IMR-90 (cell line): ENCODE measurements at regions not wholly inside any gene's neighbourhood (a gene's known extent, or its start where the extent isn't known, plus 50 kb on each side); places are given as distances from the start of the nearest gene placed in this dataset.

Experiments
- ATAC-seq: fragments of 200-7000 bp; cut with Tn5 transposase; 2 replicates; pipeline ENCODE4 v1.9.1; 2020; ENCODE audit warnings: low read depth, mild to moderate bottlenecking, moderate library complexity
- BruUV-seq: library from RNA; stranded (reverse); fragments of 400-500 nt; replicated peaks from 2 replicates; lab custom pipeline; 2021; lab: Mats Ljungman, UMichigan
- CTCF ChIA-PET: fragments of 300-600 bp; formaldehyde crosslinking; extraction: SDS; loops from one replicate; lab custom pipeline; 2021; ENCODE audit warnings: antibody characterized with exemption; lab: Yijun Ruan, JAX
- POLR2A ChIA-PET: fragments of 300-600 bp; sonication (Branson Sonifier 250); formaldehyde crosslinking; loops from one replicate; lab custom pipeline; 2022; ENCODE audit warnings: antibody characterized with exemption; ENCODE audit not compliant: unreplicated experiment; lab: Charles Lee
- DNase-seq: peaks from one replicate; pipeline ENCODE4 v3.0.0; 2013
- H2AFZ ChIP-seq: replicated peaks from 2 replicates; pipeline ENCODE3; 2013; ENCODE audit warnings: low read length, mild to moderate bottlenecking; ENCODE audit not compliant: poor library complexity
- H2AK5ac ChIP-seq: 2 replicates; pipeline ENCODE4 v1.6.1; 2013; ENCODE audit warnings: low read depth, low read length, inconsistent platforms
- H2AK9ac ChIP-seq: replicated peaks from 2 replicates; pipeline ENCODE3; 2013; ENCODE audit warnings: mild to moderate bottlenecking, low read depth, low read length, moderate library complexity; ENCODE audit not compliant: poor library complexity
- H2BK120ac ChIP-seq: 2 replicates; pipeline ENCODE4 v1.6.1; 2013; ENCODE audit warnings: low read depth, low read length, inconsistent platforms
- H2BK15ac ChIP-seq: 3 replicates; pipeline ENCODE4 v1.6.1; 2013; ENCODE audit warnings: low read depth, low read length, inconsistent platforms
- H2BK20ac ChIP-seq: 2 replicates; pipeline ENCODE4 v1.6.1; 2013; ENCODE audit warnings: low read depth, mild to moderate bottlenecking, inconsistent platforms, low read length, moderate library complexity
- H2BK5ac ChIP-seq: 2 replicates; pipeline ENCODE4 v1.6.1; 2013; ENCODE audit warnings: mild to moderate bottlenecking, low read depth, low read length, inconsistent platforms; ENCODE audit not compliant: poor library complexity, severe bottlenecking
- H3K14ac ChIP-seq: replicated peaks from 2 replicates; pipeline ENCODE4 v1.6.1; 2013; ENCODE audit warnings: low read depth, low read length, inconsistent platforms
- H3K18ac ChIP-seq: 2 replicates; pipeline ENCODE4 v1.6.1; 2013; ENCODE audit warnings: low read depth, low read length, control low read depth
- H3K23ac ChIP-seq: 2 replicates; pipeline ENCODE4 v1.6.1; 2013; ENCODE audit warnings: low read depth, low read length, inconsistent platforms
- H3K27ac ChIP-seq: 2 replicates; pipeline ENCODE4 v1.5.1; 2013; ENCODE audit warnings: mild to moderate bottlenecking, control low read depth, low read length; ENCODE audit not compliant: insufficient read depth
- H3K27me3 ChIP-seq: 2 replicates; pipeline ENCODE4 v1.6.1; 2013; ENCODE audit warnings: low read length; ENCODE audit not compliant: control insufficient read depth, insufficient read depth
- H3K36me3 ChIP-seq: 2 replicates; pipeline ENCODE4 v1.6.1; 2013; ENCODE audit warnings: low read length, mixed read lengths; ENCODE audit not compliant: control insufficient read depth, insufficient read depth
- H3K4ac ChIP-seq: 2 replicates; pipeline ENCODE4 v1.6.1; 2013; ENCODE audit warnings: low read depth, low read length, inconsistent platforms
- H3K4me1 ChIP-seq: 2 replicates; pipeline ENCODE4 v1.6.1; 2013; ENCODE audit warnings: low read length, mixed read lengths; ENCODE audit not compliant: control insufficient read depth, insufficient read depth
- H3K4me2 ChIP-seq: 2 replicates; pipeline ENCODE4 v1.6.1; 2013; ENCODE audit warnings: low read depth, mild to moderate bottlenecking, control low read depth, low read length, moderate library complexity
- H3K4me3 ChIP-seq: 2 replicates; pipeline ENCODE4 v1.5.1; 2013; ENCODE audit warnings: low read depth, mild to moderate bottlenecking, control low read depth, low read length, moderate library complexity; ENCODE audit not compliant: insufficient read depth
- H3K56ac ChIP-seq: 2 replicates; pipeline ENCODE4 v1.6.1; 2013; ENCODE audit warnings: low read length, inconsistent platforms; ENCODE audit not compliant: insufficient read depth; ENCODE audit errors: extremely low read depth
- H3K79me1 ChIP-seq, 2 experiments: 2 replicates each; pipeline ENCODE4 v1.6.1; 2013; ENCODE audit warnings: low read length in 2 of 2, inconsistent platforms in 1 of 2, low read depth in 1 of 2
- H3K9ac ChIP-seq: 2 replicates; pipeline ENCODE4 v1.6.1; 2013; ENCODE audit warnings: low read depth, low read length, control low read depth
- H3K9me1 ChIP-seq: 2 replicates; pipeline ENCODE4 v1.6.1; 2013; ENCODE audit warnings: low read length, inconsistent platforms; ENCODE audit not compliant: insufficient read depth
- H3K9me3 ChIP-seq: 2 replicates; pipeline ENCODE4 v1.6.1; 2013; ENCODE audit warnings: low read length; ENCODE audit not compliant: control insufficient read depth, insufficient read depth
- H4K20me1 ChIP-seq: 2 replicates; pipeline ENCODE4 v1.6.1; 2013; ENCODE audit warnings: low read length, inconsistent platforms; ENCODE audit not compliant: insufficient read depth
- H4K5ac ChIP-seq: 2 replicates; pipeline ENCODE4 v1.6.1; 2013; ENCODE audit warnings: mild to moderate bottlenecking, low read depth, low read length, control low read depth
- H4K8ac ChIP-seq, 2 experiments: 2 replicates each; pipeline ENCODE4 v1.6.1; 2013; ENCODE audit warnings: low read depth in 2 of 2, low read length in 2 of 2, control low read depth in 1 of 2, inconsistent platforms in 1 of 2
- H4K91ac ChIP-seq: 2 replicates; pipeline ENCODE4 v1.6.1; 2013; ENCODE audit warnings: low read depth, low read length, inconsistent platforms; ENCODE audit not compliant: insufficient read depth
- BHLHE40 ChIP-seq: fragments of 150-350 bp; IDR thresholded peaks from 2 replicates; pipeline ENCODE4 v1.6.1; 2016; ENCODE audit warnings: mild to moderate bottlenecking, low read depth, low read length
- CEBPB ChIP-seq: IDR thresholded peaks from 2 replicates; pipeline ENCODE4 v1.6.1; 2012; ENCODE audit warnings: low read depth, low read length, improper control_type of control experiment
- CHD1 ChIP-seq: IDR thresholded peaks from 2 replicates; pipeline ENCODE4 v1.6.1; 2012; ENCODE audit warnings: low read depth, low read length, improper control_type of control experiment
- CTCF ChIP-seq: conservative IDR thresholded peaks from 2 replicates; pipeline ENCODE4 v1.5.1; 2012; ENCODE audit warnings: mild to moderate bottlenecking, low read depth, low read length, improper control_type of control experiment
- FOS ChIP-seq: fragments of 150-350 bp; IDR thresholded peaks from 2 replicates; pipeline ENCODE4 v1.6.1; 2016; ENCODE audit warnings: low read depth, low read length
- MXI1 ChIP-seq: IDR thresholded peaks from 2 replicates; pipeline ENCODE4 v1.6.1; 2012; ENCODE audit warnings: low read depth, mild to moderate bottlenecking, low read length, moderate library complexity, borderline replicate concordance
- NFE2L2 ChIP-seq: fragments of 150-350 bp; IDR thresholded peaks from 2 replicates; pipeline ENCODE4 v1.6.1; 2016; ENCODE audit warnings: low read depth, mild to moderate bottlenecking, low read length
- POLR2A ChIP-seq: IDR thresholded peaks from 2 replicates; pipeline ENCODE4 v1.6.1; 2012; ENCODE audit warnings: mild to moderate bottlenecking, low read depth, low read length
- RAD21 ChIP-seq: IDR thresholded peaks from 2 replicates; pipeline ENCODE4 v1.6.1; 2012; ENCODE audit warnings: low read length, improper control_type of control experiment
- RCOR1 ChIP-seq: IDR thresholded peaks from 2 replicates; pipeline ENCODE4 v1.6.1; 2012; ENCODE audit warnings: mild to moderate bottlenecking, low read length, improper control_type of control experiment; ENCODE audit not compliant: insufficient replicate concordance
- RFX5 ChIP-seq: IDR thresholded peaks from 2 replicates; pipeline ENCODE4 v1.8.0; 2012; ENCODE audit warnings: low read depth, mild to moderate bottlenecking, low read length, moderate library complexity
- SMC3 ChIP-seq: fragments of 150-350 bp; IDR thresholded peaks from 2 replicates; pipeline ENCODE4 v1.6.1; 2016; ENCODE audit warnings: low read depth, mild to moderate bottlenecking, antibody characterized with exemption, low read length, moderate library complexity
- USF2 ChIP-seq: fragments of 150-350 bp; IDR thresholded peaks from 2 replicates; pipeline ENCODE4 v1.6.1; 2017; ENCODE audit warnings: mild to moderate bottlenecking, antibody characterized with exemption, low read length, low read depth
- WGBS, 2 experiments: methylation state at CpG; one replicate each; pipeline versions ENCODE4 v1.1.5 to v1.1.7; 2013; ENCODE audit warnings: missing lambda C conversion rate in 2 of 2; ENCODE audit not compliant: insufficient read length in 1 of 2; ENCODE audit errors: extremely low coverage in 2 of 2; 5-methylcytosine and 5-hydroxymethylcytosine counted together
- dilution Hi-C: fragments of 300-500 bp; cut with HindIII; formaldehyde crosslinking; loops from one replicate; pipeline ENCODE4 v1.14.3; 2018; ENCODE audit warnings: low sequenced_read_pairs; ENCODE audit not compliant: unreplicated experiment
- in situ Hi-C: fragments of 300-500 bp; cut with MboI; formaldehyde crosslinking; loops from 3 replicates; pipeline ENCODE4 v1.14.3; 2019; ENCODE audit warnings: low sequenced_read_pairs, inconsistent platforms, mixed read lengths
- intact Hi-C: fragments of 100-400 bp; cut with micrococcal nuclease; formaldehyde crosslinking; loops from 2 replicates; pipeline ENCODE4 v1.10.0; 2022

GRCh38 chr3:162879021-162879562 lies 1382.5 kb downstream of the OTOL1 start:
- ATAC-seq (no peak), DNase-seq (no peak)
- H3K14ac ChIP-seq = no peak overlapping the region
- no peak overlapping the region for H3K27ac ChIP-seq
- H3K9me3 ChIP-seq = no peaks in the 10 kb centered on the region
- no peak overlapping the region for H3K4me2 ChIP-seq
- dilution Hi-C loops = no loop called here
- no peaks in the 10 kb centered on the region for H3K79me1 ChIP-seq
- H3K9me1 ChIP-seq = no peaks in the 10 kb centered on the region
- H2BK120ac ChIP-seq = no peak overlapping the region
- no peak overlapping the region for H2AK5ac ChIP-seq
- no peaks in the 10 kb centered on the region for H4K20me1 ChIP-seq
- no peak overlapping the region for H2AFZ ChIP-seq
- no peak overlapping the region for H3K4me3 ChIP-seq
- TF ChIP-seq BHLHE40 (no peak), SMC3 (no peak), MXI1 (no peak), POLR2A (no peak), CEBPB (no peak), FOS (no peak), RAD21 (no peak), CHD1 (no peak), NFE2L2 (no peak), RCOR1 (no peak), RFX5 (no peak), CTCF (no peak), USF2 (no peak)
- no peak overlapping the region for H4K8ac ChIP-seq
- no peak overlapping the region for H2BK5ac ChIP-seq
- no peak overlapping the region for H3K23ac ChIP-seq
- H3K4me1 ChIP-seq = no peaks in the 10 kb centered on the region
- H4K5ac ChIP-seq = no peak overlapping the region
- no TSS peak for BruUV-seq
- POLR2A ChIA-PET = no interaction called here
- H4K91ac ChIP-seq = no peak overlapping the region
- CTCF ChIA-PET = no interaction called here
- no peak overlapping the region for H2BK20ac ChIP-seq
- WGBS, 2 experiments = no CpG with 5 or more reads among the region's 1 CpG
- H2AK9ac ChIP-seq = no peak overlapping the region
- H2BK15ac ChIP-seq = no peak overlapping the region
- H3K9ac ChIP-seq = no peak overlapping the region
- intact Hi-C loops = no loop called here
- H3K27me3 ChIP-seq = no peaks in the 10 kb centered on the region
- no peak overlapping the region for H3K18ac ChIP-seq
- in situ Hi-C loops = no loop called here
- H3K4ac ChIP-seq = no peak overlapping the region
- H3K36me3 ChIP-seq = no peaks in the 10 kb centered on the region
- no peak overlapping the region for H3K56ac ChIP-seq
